Fibroblast of pulmonary artery (primary cell): ENCODE measurements at regions not wholly inside any gene's neighbourhood (a gene's known extent, or its start where the extent isn't known, plus 50 kb on each side); places are given as distances from the start of the nearest gene placed in this dataset.

Experiments used
- DNase-seq: peaks from one replicate; pipeline ENCODE4 v3.0.0-alpha.2; 2010; ENCODE audit warnings: low read depth
- H3K4me3 ChIP-seq: replicated peaks from 2 replicates; pipeline ENCODE4 v1.5.1; 2011; ENCODE audit warnings: low read depth, mild to moderate bottlenecking, control low read depth, low read length, moderate library complexity
- CTCF ChIP-seq: IDR thresholded peaks from 2 replicates; pipeline ENCODE4 v1.5.1; 2011; ENCODE audit warnings: mild to moderate bottlenecking, control low read depth, low read length, inconsistent platforms; ENCODE audit errors: missing control alignments

- no peak overlapping the region for H3K4me3 ChIP-seq
- no peak for TF ChIP-seq CTCF
- DNase-seq = peak; percentile 24
Observed at GRCh38 chr7:121451367-121452094, 55.4 kb upstream of the FAM3C start.

DNA sequence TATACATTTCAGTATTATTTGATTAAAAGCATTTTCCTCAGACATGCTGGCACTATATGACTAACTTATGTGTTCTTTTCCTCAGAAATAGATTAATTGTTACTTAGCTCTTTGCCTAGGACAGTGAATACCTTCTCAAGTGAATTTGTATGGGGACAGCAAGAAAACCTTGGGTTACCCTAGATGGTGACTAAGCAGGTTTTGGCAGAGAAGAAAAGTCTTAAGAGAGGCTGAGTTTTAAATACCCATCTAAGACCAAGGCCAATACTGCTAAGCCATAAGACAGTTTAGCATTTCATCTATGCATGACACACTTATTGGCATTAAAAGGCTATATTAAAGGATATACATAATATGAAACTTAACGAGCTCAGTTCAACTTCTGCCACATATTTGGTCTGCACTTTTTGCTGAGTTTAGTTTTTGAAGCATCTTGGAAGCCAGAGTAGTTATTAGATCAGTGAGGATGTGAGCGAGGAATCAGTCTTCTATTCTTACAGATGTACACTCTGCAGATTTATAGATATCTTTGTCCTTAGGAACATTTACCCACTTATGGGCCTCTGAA lies 54.6 kb upstream of the FAM3C start:
- DNase-seq = no peak
- H3K4me3 ChIP-seq = no peak overlapping the region
- no peak for TF ChIP-seq CTCF

DNA sequence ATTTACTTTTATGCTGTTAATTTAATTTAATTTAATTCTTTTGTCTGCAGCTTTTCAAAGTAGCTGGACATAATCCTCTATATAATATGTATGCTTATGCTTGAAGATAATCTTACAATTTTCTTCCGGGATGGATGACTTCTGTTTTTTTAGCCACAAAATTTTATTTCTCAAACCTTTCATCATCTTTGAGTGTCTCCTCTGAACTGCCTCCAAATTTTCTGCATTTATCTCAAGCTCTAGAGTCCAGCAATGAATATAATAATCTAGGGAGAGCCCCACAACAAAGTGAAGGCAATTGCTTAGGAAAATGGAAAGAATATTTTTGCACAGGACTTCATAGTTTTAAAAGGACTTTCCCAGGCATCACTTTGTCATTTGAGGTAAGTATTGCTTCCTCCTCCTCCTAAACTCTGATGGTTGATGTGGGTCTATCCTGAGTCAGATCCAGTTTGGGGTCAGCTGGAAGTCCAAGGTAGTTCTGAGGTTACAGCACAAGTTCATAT lies 53.7 kb upstream of the FAM3C start:
- DNase-seq = no peak
- no peak for TF ChIP-seq CTCF
- no peak overlapping the region for H3K4me3 ChIP-seq

GRCh38 chr7:121449329-121449728 lies 53.2 kb upstream of the FAM3C start:
- TF ChIP-seq CTCF = peak; percentile 21
- peak; percentile 39 for DNase-seq

DNA sequence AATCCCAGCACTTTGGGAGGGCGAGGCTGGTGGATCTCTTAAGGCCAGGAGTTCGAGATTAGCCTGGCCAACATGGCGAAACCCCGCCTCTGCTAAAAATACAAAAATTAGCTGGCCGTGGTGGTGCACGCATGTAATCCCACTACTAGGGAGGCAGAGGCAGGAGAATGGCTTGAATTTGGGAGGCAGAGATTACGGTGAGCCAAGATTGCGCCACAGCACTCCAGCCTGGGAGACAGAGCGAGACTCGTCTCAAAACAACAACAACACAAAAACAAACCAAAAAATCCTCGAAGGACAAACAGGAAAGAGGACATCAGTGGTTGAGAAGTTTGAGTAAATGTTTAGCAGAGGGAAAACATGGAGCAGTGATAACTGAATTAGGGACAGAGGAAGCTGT lies 52.3 kb upstream of the FAM3C start:
- no peak overlapping the region for H3K4me3 ChIP-seq
- no peak for TF ChIP-seq CTCF
- DNase-seq = no peak

More at GRCh38 chr7:121449329-121449728, 53.2 kb upstream of the FAM3C start:
- no peak overlapping the region for H3K4me3 ChIP-seq

DNA sequence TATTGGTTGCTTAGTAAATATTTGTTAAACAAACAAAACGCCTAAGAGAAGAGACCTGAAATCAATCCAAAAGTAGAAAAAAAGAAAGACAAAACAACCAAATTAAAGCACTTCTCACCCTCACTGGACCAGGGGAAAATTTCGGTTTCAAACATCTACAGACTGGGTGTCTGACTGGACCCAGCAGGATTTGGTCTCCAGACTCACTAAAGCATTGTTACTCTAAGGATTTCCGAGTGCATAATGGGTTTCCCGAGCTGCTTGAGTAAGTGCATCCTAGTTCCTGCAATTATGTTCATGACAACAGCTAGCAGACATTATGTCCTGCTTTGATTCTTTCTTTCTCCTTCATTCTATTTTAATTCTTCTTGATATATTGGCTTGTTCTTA lies 51.8 kb upstream of the FAM3C start:
- DNase-seq = no peak
- H3K4me3 ChIP-seq = no peak overlapping the region
- TF ChIP-seq CTCF = no peak
